Keratinocyte (primary cell): ENCODE measurements at regions not wholly inside any gene's neighbourhood (a gene's known extent, or its start where the extent isn't known, plus 50 kb on each side); places are given as distances from the start of the nearest gene placed in this dataset.

Experiments
- CTCF ChIP-seq, 3 experiments: IDR thresholded peaks in 1 of 3; conservative IDR thresholded peaks in 1 of 3; optimal IDR thresholded peaks in 1 of 3; 2 replicates in 2 of 3; 3 replicates in 1 of 3; pipeline versions ENCODE3 to v1.5.1; 2011; ENCODE audit warnings: low read length in 3 of 3, mild to moderate bottlenecking in 3 of 3, moderate library complexity in 2 of 3, control low read depth in 1 of 3, inconsistent platforms in 1 of 3; ENCODE audit not compliant: insufficient read depth in 2 of 3; ENCODE audit errors: extremely low read depth in 1 of 3
- EZH2 ChIP-seq: IDR thresholded peaks from one replicate; pipeline ENCODE4 v1.6.1; 2012; ENCODE audit warnings: inconsistent platforms, mild to moderate bottlenecking, low read length, moderate library complexity

DNA sequence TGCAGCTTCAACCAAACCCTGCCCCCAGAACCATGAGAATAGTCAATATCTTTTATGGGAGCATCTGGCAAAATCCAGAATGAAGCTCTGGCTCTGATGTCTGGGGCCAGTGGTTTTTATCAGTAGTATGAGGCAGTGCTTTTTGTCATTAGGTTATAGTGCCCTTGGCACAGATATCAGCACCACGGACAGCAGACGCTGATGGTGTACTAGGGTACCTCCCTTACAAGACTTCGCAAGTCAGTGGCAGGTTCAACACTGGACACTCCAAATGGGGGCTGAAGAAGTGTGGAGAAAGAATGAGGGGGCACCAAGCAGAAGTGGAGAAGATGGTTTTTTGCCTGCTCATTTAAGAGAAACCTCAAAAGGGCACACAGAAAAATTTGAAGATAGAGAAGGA, 68.2 kb upstream of the E2F7 start:
- TF ChIP-seq CTCF (optimal IDR thresholded peaks at IDR 0.05 in 1 of 3, IDR thresholded peaks at IDR 0.05 in 1 of 3, conservative IDR thresholded peaks at IDR 0.05 in 1 of 3; ENCODE audit: extremely low read depth in 1 of 3, insufficient read depth in 2 of 3, low read length in 3 of 3) (no peak), EZH2 (no peak)
